Breast epithelium (tissue), 4 donors: ENCODE measurements at regions not wholly inside any gene's neighbourhood (a gene's known extent, or its start where the extent isn't known, plus 50 kb on each side); places are given as distances from the start of the nearest gene placed in this dataset.

Source experiments
- DNase-seq, 2 donors: peaks; one replicate each; pipeline ENCODE4 v3.0.0-alpha.2; 2019; ENCODE audit warnings: low spot score in 2 of 2
- H3K27ac ChIP-seq, 2 donors: fragments of 200-600 bp; sonication (generic) in 1 of 2; one replicate each; pipeline ENCODE4 v1.5.1; 2016 to 2019; ENCODE audit warnings: mild to moderate bottlenecking in 1 of 2
- H3K27me3 ChIP-seq, 2 donors: fragments of 200-600 bp; sonication (generic) in 1 of 2; one replicate each; pipeline versions ENCODE4 v1.5.1 to v1.6.0; 2017 to 2019; ENCODE audit warnings: control low read depth in 1 of 2, mild to moderate bottlenecking in 1 of 2
- H3K36me3 ChIP-seq: fragments of 200-600 bp; one replicate; pipeline ENCODE4 v1.5.1; 2019
- H3K4me1 ChIP-seq, 2 donors: fragments of 200-600 bp; sonication (generic); one replicate each; pipeline ENCODE4 v1.5.1; 2016 to 2019; ENCODE audit warnings: control low read depth in 1 of 2
- H3K4me3 ChIP-seq, 3 donors: fragments of 200-600 bp; sonication (generic); 1 replicate in 2 of 3; 2 replicates in 1 of 3; pipeline ENCODE4 v1.5.1; 2016 to 2019; ENCODE audit warnings: mild to moderate bottlenecking in 3 of 3, moderate library complexity in 2 of 3
- H3K9me3 ChIP-seq, 2 donors: fragments of 200-600 bp; sonication (generic) in 1 of 2; one replicate each; pipeline ENCODE4 v1.5.1; 2016 to 2019; ENCODE audit warnings: control low read depth in 1 of 2
- CTCF ChIP-seq, 3 donors: fragments of 450-650 bp; IDR thresholded peaks; one replicate each; pipeline ENCODE4 v1.5.1; 2016 to 2017; ENCODE audit warnings: antibody characterized with exemption in 3 of 3, mild to moderate bottlenecking in 3 of 3, moderate library complexity in 3 of 3
- POLR2A ChIP-seq: fragments of 450-650 bp; IDR thresholded peaks from one replicate; pipeline ENCODE4 v1.6.1; 2016; ENCODE audit warnings: antibody characterized with exemption, mild to moderate bottlenecking, moderate library complexity
- POLR2AphosphoS5 ChIP-seq, 3 donors: sonication (generic); formaldehyde crosslinking; IDR thresholded peaks; one replicate each; pipeline ENCODE4 v1.6.1; 2017; ENCODE audit warnings: antibody characterized with exemption in 3 of 3
- intact Hi-C: fragments of 100-400 bp; cut with DNase I; formaldehyde crosslinking; loops from one replicate; pipeline ENCODE4 v1.15.1; 2023; ENCODE audit warnings: low total_unique reads

DNA sequence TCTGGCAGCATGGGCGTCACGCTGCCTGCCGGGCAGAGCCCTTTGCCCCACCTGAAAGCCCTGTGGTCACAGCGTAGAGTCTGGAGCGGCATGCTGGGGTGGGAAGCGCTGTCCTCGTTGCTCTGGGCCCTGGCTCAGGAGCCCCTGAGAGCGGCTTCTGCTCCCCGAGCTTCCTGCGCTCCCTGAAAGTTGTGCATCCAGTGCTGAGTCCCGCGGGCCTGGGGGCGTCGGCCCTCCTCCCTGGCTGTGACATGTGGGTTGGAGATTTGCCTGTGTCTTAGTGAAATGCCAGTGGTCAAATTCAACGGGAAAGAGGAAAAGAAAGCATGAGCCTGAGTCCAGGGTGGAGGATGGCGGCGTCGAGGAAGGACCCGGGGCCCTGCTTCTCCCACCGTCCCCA is 1208.0 kb downstream of the BRD1 start:
- no peak for DNase-seq
- Histone ChIP-seq H3K4me1 (no peaks in the 10 kb centered on the region), H3K36me3 (no peaks in the 10 kb centered on the region), H3K9me3 (no peaks in the 10 kb centered on the region), H3K4me3 (no peak overlapping the region), H3K27ac (no peak overlapping the region), H3K27me3 (no peaks in the 10 kb centered on the region)
- intact Hi-C loops = no loop called here
- no peak for TF ChIP-seq CTCF (IDR thresholded peaks at IDR 0.05)
- TF ChIP-seq POLR2A = no peak
- TF ChIP-seq POLR2AphosphoS5 (IDR thresholded peaks at IDR 0.05) = no peak

- no peaks in the 10 kb centered on the region for H3K36me3 ChIP-seq
- no peaks in the 10 kb centered on the region for H3K27me3 ChIP-seq
- H3K27ac ChIP-seq = no peak overlapping the region
- no peaks in the 10 kb centered on the region for H3K4me1 ChIP-seq
- H3K9me3 ChIP-seq = no peaks in the 10 kb centered on the region
- intact Hi-C loops = no loop called here
- no peak for DNase-seq
- TF ChIP-seq POLR2A = no peak
- TF ChIP-seq POLR2AphosphoS5 (IDR thresholded peaks at IDR 0.05) = no peak
- no peak for TF ChIP-seq CTCF (IDR thresholded peaks at IDR 0.05)
- H3K4me3 ChIP-seq = no peak overlapping the region
Observed at GRCh38 chr22:48618326-48618725, 1209.3 kb downstream of the BRD1 start.

DNA sequence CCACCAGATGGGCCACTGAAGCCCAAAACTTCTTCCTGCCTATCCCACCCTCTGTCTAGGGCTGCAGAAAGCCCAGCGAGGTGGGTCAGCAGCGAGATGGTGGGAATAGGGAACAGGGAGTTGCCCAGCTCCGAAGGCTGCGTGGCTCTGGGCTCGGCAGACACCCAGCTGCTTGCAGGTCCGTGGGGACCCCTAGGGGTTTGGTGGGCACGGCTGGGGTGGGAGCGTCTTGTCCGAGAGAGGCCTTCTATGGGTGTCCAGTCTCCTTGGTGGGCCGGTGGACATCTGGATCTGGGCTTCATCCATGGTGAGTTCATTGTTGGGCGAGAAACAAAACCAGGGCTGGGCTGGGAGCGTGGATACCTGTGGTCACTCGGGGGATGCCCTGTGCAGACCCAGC is 1211.0 kb downstream of the BRD1 start:
- DNase-seq = no peak
- intact Hi-C loops = no loop called here
- Histone ChIP-seq H3K9me3 (peaks cover 2 to 6% of the 10 kb centered on the region in 2 donors), H3K27me3 (no peaks in the 10 kb centered on the region), H3K27ac (no peak overlapping the region), H3K4me3 (no peak overlapping the region), H3K36me3 (no peaks in the 10 kb centered on the region), H3K4me1 (no peaks in the 10 kb centered on the region)
- TF ChIP-seq POLR2A (no peak), POLR2AphosphoS5 (IDR thresholded peaks at IDR 0.05) (no peak), CTCF (IDR thresholded peaks at IDR 0.05) (no peak)

GRCh38 chr22:48615171-48616008 is 1212.3 kb downstream of the BRD1 start:
- TF ChIP-seq POLR2AphosphoS5 (IDR thresholded peaks at IDR 0.05) (no peak), POLR2A (no peak), CTCF (IDR thresholded peaks at IDR 0.05) (no peak)
- intact Hi-C loops = no loop called here
- H3K27ac ChIP-seq = no peak overlapping the region

GRCh38 chr22:48613566-48614200 is 1214.0 kb downstream of the BRD1 start:
- no peaks in the 10 kb centered on the region for H3K4me1 ChIP-seq
- TF ChIP-seq POLR2A (no peak), CTCF (IDR thresholded peaks at IDR 0.05) (no peak), POLR2AphosphoS5 (IDR thresholded peaks at IDR 0.05) (no peak)
- intact Hi-C loops = no loop called here
- no peak for DNase-seq
- no peak overlapping the region for H3K27ac ChIP-seq
- H3K4me3 ChIP-seq = no peak overlapping the region
- no peaks in the 10 kb centered on the region for H3K27me3 ChIP-seq
- H3K9me3 ChIP-seq = peaks cover 9 to 13% of the 10 kb centered on the region in 2 donors
- H3K36me3 ChIP-seq = no peaks in the 10 kb centered on the region

More at GRCh38 chr22:48615171-48616008, 1212.3 kb downstream of the BRD1 start:
- H3K27me3 ChIP-seq = no peaks in the 10 kb centered on the region
- H3K4me3 ChIP-seq = no peak overlapping the region
- H3K4me1 ChIP-seq = no peaks in the 10 kb centered on the region
- H3K9me3 ChIP-seq = peaks cover 9 to 13% of the 10 kb centered on the region in 2 donors
- H3K36me3 ChIP-seq = no peaks in the 10 kb centered on the region
- DNase-seq = no peak
